GM12872 (cell line): ENCODE measurements at regions not wholly inside any gene's neighbourhood (a gene's known extent, or its start where the extent isn't known, plus 50 kb on each side); places are given as distances from the start of the nearest gene placed in this dataset.

ENCODE experiments used
- CTCF ChIP-seq: IDR thresholded peaks from 3 replicates; pipeline ENCODE4 v1.5.1; 2011; ENCODE audit warnings: low read depth, mild to moderate bottlenecking, low read length, moderate library complexity; ENCODE audit not compliant: insufficient read depth

GRCh38 chr13:90538063-90538462 is 809.4 kb upstream of the MIR17HG start:
- no peak for TF ChIP-seq CTCF

- TF ChIP-seq CTCF: no peak
These were observed 806.1 kb upstream of the MIR17HG start for GRCh38 chr13:90541346-90541745.

- no peak for TF ChIP-seq CTCF
These were observed 804.5 kb upstream of the MIR17HG start for GRCh38 chr13:90542959-90543505.

GRCh38 chr13:90545070-90545840 is 802.2 kb upstream of the MIR17HG start:
- no peak for TF ChIP-seq CTCF

GRCh38 chr13:90547272-90547790 is 800.2 kb upstream of the MIR17HG start:
- TF ChIP-seq CTCF: no peak

GRCh38 chr13:90551253-90551652 is 796.2 kb upstream of the MIR17HG start:
- no peak for TF ChIP-seq CTCF

GRCh38 chr13:90552702-90553101 is 794.8 kb upstream of the MIR17HG start:
- no peak for TF ChIP-seq CTCF
